CD14-positive monocyte (primary cell): ENCODE measurements at regions not wholly inside any gene's neighbourhood (a gene's known extent, or its start where the extent isn't known, plus 50 kb on each side); places are given as distances from the start of the nearest gene placed in this dataset.

ENCODE experiments used
- DNase-seq, 3 donors: peaks; one replicate each; pipeline ENCODE4 v3.0.0-alpha.2; 2011 to 2022
- H2AFZ ChIP-seq: 2 replicates; pipeline ENCODE4 v1.6.0; 2012; ENCODE audit warnings: mild to moderate bottlenecking, low read depth, low read length, inconsistent platforms; ENCODE audit not compliant: insufficient read depth, poor library complexity, severe bottlenecking
- H3K27ac ChIP-seq, 2 donors: 1 replicate in 1 of 2; 2 replicates in 1 of 2; pipeline ENCODE4 v1.5.1; 2012 to 2013; ENCODE audit warnings: low read length in 2 of 2, control low read depth in 1 of 2, inconsistent platforms in 1 of 2, low read depth in 1 of 2, mild to moderate bottlenecking in 1 of 2
- H3K27me3 ChIP-seq, 2 donors: one replicate each; pipeline versions ENCODE4 v1.6.0 to v1.6.1; 2011 to 2013; ENCODE audit warnings: low read length in 2 of 2; ENCODE audit not compliant: control insufficient read depth in 2 of 2, insufficient read depth in 2 of 2
- H3K36me3 ChIP-seq, 2 donors: replicated peaks in 1 of 2; 1 replicate in 1 of 2; 2 replicates in 1 of 2; pipeline versions ENCODE4 v1.5.1 to v1.6.1; 2012 to 2013; ENCODE audit warnings: low read length in 2 of 2, control low read depth in 1 of 2, inconsistent platforms in 1 of 2, mild to moderate bottlenecking in 1 of 2; ENCODE audit not compliant: insufficient read depth in 2 of 2, control insufficient read depth in 1 of 2
- H3K4me1 ChIP-seq, 2 donors: 1 replicate in 1 of 2; 2 replicates in 1 of 2; pipeline versions ENCODE4 v1.5.1 to v1.6.1; 2012 to 2013; ENCODE audit warnings: low read length in 2 of 2, control low read depth in 1 of 2, inconsistent platforms in 1 of 2, mild to moderate bottlenecking in 1 of 2, moderate library complexity in 1 of 2; ENCODE audit not compliant: insufficient read depth in 2 of 2, control insufficient read depth in 1 of 2
- H3K4me2 ChIP-seq: replicated peaks from 2 replicates; pipeline ENCODE3; 2012; ENCODE audit warnings: low read length, moderate library complexity, mild to moderate bottlenecking; ENCODE audit not compliant: poor library complexity, severe bottlenecking; ENCODE audit errors: extremely low read depth
- H3K4me3 ChIP-seq, 3 experiments: fragments of 200-600 bp in 1 of 3; sonication (generic) in 1 of 3; replicated peaks in 1 of 3; 1 replicate in 2 of 3; 2 replicates in 1 of 3; pipeline ENCODE4 v1.5.1; 2011 to 2013; ENCODE audit warnings: low read length in 3 of 3, mild to moderate bottlenecking in 3 of 3, control low read depth in 2 of 3, low read depth in 2 of 3, inconsistent platforms in 1 of 3, moderate library complexity in 1 of 3
- H3K79me2 ChIP-seq: 2 replicates; pipeline ENCODE4 v1.6.0; 2012; ENCODE audit warnings: mild to moderate bottlenecking, control low read depth, inconsistent platforms, low read length, moderate library complexity; ENCODE audit not compliant: insufficient read depth
- H3K9ac ChIP-seq: 2 replicates; pipeline ENCODE4 v1.6.0; 2017; ENCODE audit warnings: low read length, mild to moderate bottlenecking; ENCODE audit not compliant: insufficient read depth, poor library complexity, severe bottlenecking
- H3K9me3 ChIP-seq, 2 donors: replicated peaks in 1 of 2; 1 replicate in 1 of 2; 2 replicates in 1 of 2; pipeline versions ENCODE4 v1.5.1 to v1.6.1; 2012 to 2013; ENCODE audit warnings: low read length in 2 of 2, control low read depth in 1 of 2; ENCODE audit not compliant: control insufficient read depth in 1 of 2, insufficient read depth in 1 of 2
- H4K20me1 ChIP-seq: 2 replicates; pipeline ENCODE4 v1.6.0; 2012; ENCODE audit warnings: mild to moderate bottlenecking, low read length, control low read depth, moderate library complexity; ENCODE audit not compliant: insufficient read depth
- H3K27ac Mint-ChIP-seq, 7 donors: one replicate each; pipeline ENCODE4 v1.8.0; 2020; ENCODE audit warnings: mild to moderate bottlenecking in 7 of 7, mixed read lengths in 7 of 7, moderate library complexity in 6 of 7, inconsistent platforms in 2 of 7
- H3K27me3 Mint-ChIP-seq, 3 donors: one replicate each; pipeline ENCODE4 v1.8.0; 2021 to 2022; ENCODE audit warnings: low read depth in 3 of 3, mild to moderate bottlenecking in 3 of 3, mixed read lengths in 3 of 3, moderate library complexity in 3 of 3, inconsistent platforms in 1 of 3
- H3K36me3 Mint-ChIP-seq, 2 donors: one replicate each; pipeline ENCODE4 v1.8.0; 2020; ENCODE audit warnings: mixed read lengths in 2 of 2, inconsistent platforms in 1 of 2, mild to moderate bottlenecking in 1 of 2
- H3K4me1 Mint-ChIP-seq: one replicate; pipeline ENCODE4 v1.8.0; 2020; ENCODE audit warnings: mild to moderate bottlenecking, mixed read lengths
- H3K4me3 Mint-ChIP-seq, 2 donors: one replicate each; pipeline ENCODE4 v1.8.0; 2020; ENCODE audit warnings: mild to moderate bottlenecking in 2 of 2, mixed read lengths in 2 of 2, moderate library complexity in 1 of 2
- H3K9me3 Mint-ChIP-seq, 7 donors: one replicate each; pipeline ENCODE4 v1.8.0; 2020 to 2022; ENCODE audit warnings: mixed read lengths in 7 of 7, mild to moderate bottlenecking in 6 of 7, moderate library complexity in 6 of 7, inconsistent platforms in 2 of 7
- WGBS: methylation state at CpG from one replicate; pipeline ENCODE4 v1.1.5; 2013; ENCODE audit warnings: missing lambda C conversion rate; ENCODE audit not compliant: insufficient coverage; 5-methylcytosine and 5-hydroxymethylcytosine counted together
- intact Hi-C, 2 donors: fragments of 100-400 bp; cut with micrococcal nuclease; formaldehyde crosslinking; loops; one replicate each; pipeline versions ENCODE4 v1.15.0 to v1.15.1; 2023
- TF ChIP-seq, protein P1 (sequence below): fragments of 200-600 bp; IDR thresholded peaks from one replicate; pipeline ENCODE4 v1.8.0; 2022; ENCODE audit warnings: antibody characterized with exemption, mild to moderate bottlenecking

DNA sequence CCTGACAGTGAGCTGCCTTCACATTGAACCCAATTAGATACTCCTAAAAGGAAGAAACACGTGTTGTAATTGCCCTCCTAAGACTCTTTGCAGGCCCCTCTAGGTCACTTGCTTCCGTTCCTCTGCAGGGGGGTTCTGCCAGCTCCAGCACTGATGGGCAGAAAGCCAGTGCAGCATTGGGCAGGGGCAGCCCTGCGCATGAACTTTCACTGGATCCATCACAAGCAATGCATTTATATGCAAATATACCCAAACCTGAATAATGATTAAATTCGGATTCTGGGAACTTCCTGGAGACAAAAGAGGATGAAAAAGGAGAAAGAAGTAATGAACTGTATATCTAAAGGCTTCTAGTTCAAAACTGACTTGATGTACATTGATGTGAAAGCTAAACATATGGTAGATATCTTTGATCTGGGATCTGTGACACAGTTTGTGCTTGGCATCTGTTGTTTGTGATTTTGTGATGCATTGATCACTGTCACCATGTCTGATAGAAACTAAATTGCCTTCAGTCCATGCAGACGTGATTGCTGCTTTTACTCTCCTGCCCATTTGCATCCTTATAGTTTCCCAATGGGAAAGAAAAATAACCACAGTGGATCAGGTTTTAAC lies 313.4 kb downstream of the DEPDC1B start:
- peaks cover 11% of the 10 kb centered on the region for H3K4me1 Mint-ChIP-seq
- intact Hi-C loops: no loop called here
- Histone ChIP-seq H4K20me1 (no peaks in the 10 kb centered on the region), H3K4me2 (no peak overlapping the region), H3K9me3 (no peaks in the 10 kb centered on the region), H2AFZ (no peak overlapping the region), H3K27me3 (no peaks in the 10 kb centered on the region), H3K27ac (no peak overlapping the region), H3K79me2 (no peaks in the 10 kb centered on the region), H3K4me1 (peaks cover 0 to 4% of the 10 kb centered on the region in 2 donors), H3K9ac (no peak overlapping the region), H3K36me3 (no peaks in the 10 kb centered on the region), H3K4me3 (no peak overlapping the region)
- TF ChIP-seq, protein P1, sequence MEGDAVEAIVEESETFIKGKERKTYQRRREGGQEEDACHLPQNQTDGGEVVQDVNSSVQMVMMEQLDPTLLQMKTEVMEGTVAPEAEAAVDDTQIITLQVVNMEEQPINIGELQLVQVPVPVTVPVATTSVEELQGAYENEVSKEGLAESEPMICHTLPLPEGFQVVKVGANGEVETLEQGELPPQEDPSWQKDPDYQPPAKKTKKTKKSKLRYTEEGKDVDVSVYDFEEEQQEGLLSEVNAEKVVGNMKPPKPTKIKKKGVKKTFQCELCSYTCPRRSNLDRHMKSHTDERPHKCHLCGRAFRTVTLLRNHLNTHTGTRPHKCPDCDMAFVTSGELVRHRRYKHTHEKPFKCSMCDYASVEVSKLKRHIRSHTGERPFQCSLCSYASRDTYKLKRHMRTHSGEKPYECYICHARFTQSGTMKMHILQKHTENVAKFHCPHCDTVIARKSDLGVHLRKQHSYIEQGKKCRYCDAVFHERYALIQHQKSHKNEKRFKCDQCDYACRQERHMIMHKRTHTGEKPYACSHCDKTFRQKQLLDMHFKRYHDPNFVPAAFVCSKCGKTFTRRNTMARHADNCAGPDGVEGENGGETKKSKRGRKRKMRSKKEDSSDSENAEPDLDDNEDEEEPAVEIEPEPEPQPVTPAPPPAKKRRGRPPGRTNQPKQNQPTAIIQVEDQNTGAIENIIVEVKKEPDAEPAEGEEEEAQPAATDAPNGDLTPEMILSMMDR: no peak
- H3K4me3 Mint-ChIP-seq: no peak overlapping the region
- peaks cover 0 to 3% (median 2%) of the 10 kb centered on the region in 3 donors for H3K27me3 Mint-ChIP-seq
- no peaks in the 10 kb centered on the region for H3K9me3 Mint-ChIP-seq
- H3K27ac Mint-ChIP-seq: no peak overlapping the region
- H3K36me3 Mint-ChIP-seq: no peaks in the 10 kb centered on the region
- WGBS: 80% methylated on average over 1 of the region's 5 CpGs
- DNase-seq: no peak

- H3K36me3 Mint-ChIP-seq: no peaks in the 10 kb centered on the region
- peak overlapping the region; percentile 32 for H2AFZ ChIP-seq
- H3K4me3 Mint-ChIP-seq: no peak overlapping the region
- DNase-seq: peak; percentile 16 to 36 (median 23)
- no peak overlapping the region for H3K27ac ChIP-seq
- no peak overlapping the region for H3K9ac ChIP-seq
- no peaks in the 10 kb centered on the region for H3K9me3 ChIP-seq
- no peaks in the 10 kb centered on the region for H3K79me2 ChIP-seq
- intact Hi-C loops: no loop called here
- no peaks in the 10 kb centered on the region for H4K20me1 ChIP-seq
- peaks cover 1 to 4% (median 2%) of the 10 kb centered on the region in 3 donors for H3K27me3 Mint-ChIP-seq
- H3K36me3 ChIP-seq: no peaks in the 10 kb centered on the region
- H3K4me3 ChIP-seq: no peak overlapping the region
- peaks cover 0 to 4% of the 10 kb centered on the region in 2 donors for H3K4me1 ChIP-seq
- no peaks in the 10 kb centered on the region for H3K27me3 ChIP-seq
- H3K4me1 Mint-ChIP-seq: peaks cover 11% of the 10 kb centered on the region
- TF ChIP-seq, protein P1: peak; percentile 24
- peaks cover 0 to 1% (median 0%) of the 10 kb centered on the region in 7 donors for H3K9me3 Mint-ChIP-seq
- no peak overlapping the region for H3K27ac Mint-ChIP-seq
- H3K4me2 ChIP-seq: peak overlapping the region; percentile 20
- no CpG with 5 or more reads among the region's 3 CpGs for WGBS
Measured at GRCh38 chr5:60382716-60383115, 317.2 kb downstream of the DEPDC1B start.
